Uterus (tissue), 2 donors: ENCODE measurements at regions not wholly inside any gene's neighbourhood (a gene's known extent, or its start where the extent isn't known, plus 50 kb on each side); places are given as distances from the start of the nearest gene placed in this dataset.

Experiments
- CTCF ChIP-seq, 4 experiments: fragments of 200-600 bp in 2 of 4; fragments of 450-650 bp in 2 of 4; sonication (generic) in 2 of 4; IDR thresholded peaks; one replicate each; pipeline ENCODE4 v1.5.1; 2016 to 2019; ENCODE audit warnings: antibody characterized with exemption in 4 of 4, mild to moderate bottlenecking in 2 of 4, moderate library complexity in 1 of 4
- POLR2A ChIP-seq, 2 donors: fragments of 450-650 bp; IDR thresholded peaks; one replicate each; pipeline ENCODE4 v1.6.1; 2016; ENCODE audit warnings: antibody characterized with exemption in 2 of 2, mild to moderate bottlenecking in 1 of 2, moderate library complexity in 1 of 2

- no peak for TF ChIP-seq CTCF (IDR thresholded peaks at IDR 0.05)
- no peak for TF ChIP-seq POLR2A (IDR thresholded peaks at IDR 0.05)
Observed at GRCh38 chr6:43945768-43946080, 175.7 kb downstream of the VEGFA start.
